Skin epidermis (tissue), 12 donors: ENCODE measurements at regions not wholly inside any gene's neighbourhood (a gene's known extent, or its start where the extent isn't known, plus 50 kb on each side); places are given as distances from the start of the nearest gene placed in this dataset.
"Not testable (repeated sequence)": the region's sequence is repeated elsewhere in the genome, so short reads cannot be mapped to it uniquely, and the experiment has no call there.

Source experiments
- H3K27ac ChIP-seq, 21 experiments: fragments of 200-600 bp; sonication (generic) in 11 of 21; one replicate each; pipeline ENCODE4 v1.5.0; 2020; ENCODE audit warnings: mild to moderate bottlenecking in 3 of 21, inconsistent platforms in 2 of 21, moderate library complexity in 2 of 21
- H3K4me3 ChIP-seq, 7 experiments: fragments of 200-600 bp; sonication (generic) in 2 of 7; one replicate each; pipeline ENCODE4 v1.5.0; 2020; ENCODE audit warnings: inconsistent platforms in 2 of 7, mild to moderate bottlenecking in 2 of 7, moderate library complexity in 1 of 7

- no peak overlapping the region for H3K27ac ChIP-seq
- H3K4me3 ChIP-seq, result no peak overlapping the region
Observed at GRCh38 chr15:21262851-21263425, 177.4 kb downstream of the POTEB3 start.

GRCh38 chr15:21261965-21262850, 178.1 kb downstream of the POTEB3 start:
- H3K4me3 ChIP-seq, result no peak overlapping the region

GRCh38 chr15:21261396-21261964, 178.8 kb downstream of the POTEB3 start:
- no peak overlapping the region for H3K4me3 ChIP-seq

More at GRCh38 chr15:21261965-21262850, 178.1 kb downstream of the POTEB3 start:
- no peak overlapping the region for H3K27ac ChIP-seq

GRCh38 chr15:21260966-21261395, 179.3 kb downstream of the POTEB3 start:
- no peak overlapping the region for H3K4me3 ChIP-seq
- H3K27ac ChIP-seq, result no peak overlapping the region

More at GRCh38 chr15:21261396-21261964, 178.8 kb downstream of the POTEB3 start:
- H3K27ac ChIP-seq, result no peak overlapping the region

GRCh38 chr15:21258635-21259034, 181.7 kb downstream of the POTEB3 start:
- H3K4me3 ChIP-seq, H3K27ac ChIP-seq: not testable (repeated sequence)

GRCh38 chr15:21249508-21250019, 190.7 kb downstream of the POTEB3 start:
- H3K27ac ChIP-seq, H3K4me3 ChIP-seq: not testable (repeated sequence)
